Endothelial cell of umbilical vein (primary cell): ENCODE measurements at regions not wholly inside any gene's neighbourhood (a gene's known extent, or its start where the extent isn't known, plus 50 kb on each side); places are given as distances from the start of the nearest gene placed in this dataset.

Source experiments
- BruUV-seq: library from RNA; stranded (reverse); fragments of 400-500 nt; replicated peaks from 2 replicates; lab custom pipeline; 2021; lab: Mats Ljungman, UMichigan
- CTCF ChIA-PET: fragments of 300-600, 350-600 bp; sonication (Branson Sonifier 250); formaldehyde crosslinking; loops from one replicate; lab custom pipeline; 2021; ENCODE audit warnings: antibody characterized with exemption, inconsistent platforms; lab: Charles Lee
- POLR2A ChIA-PET: fragments of 300-600, 350-600 bp; sonication (Branson Sonifier 250); formaldehyde crosslinking; loops from one replicate; lab custom pipeline; 2021; ENCODE audit warnings: antibody characterized with exemption, inconsistent platforms; lab: Charles Lee
- DNase-seq: peaks from one replicate; pipeline ENCODE4 v3.0.0-alpha.2; 2011; ENCODE audit warnings: low read depth, low spot score
- FAIRE-seq: peaks from 2 replicates; lab custom pipeline; 2011; peaks lifted over from hg19 to GRCh38; lab: Jason Lieb, UNC
- H2AFZ ChIP-seq: 2 replicates; pipeline ENCODE4 v1.6.0; 2012; ENCODE audit warnings: low read depth, low read length, control low read depth, inconsistent platforms
- H3K27ac ChIP-seq: 2 replicates; pipeline ENCODE4 v1.5.1; 2011; ENCODE audit warnings: low read depth, mild to moderate bottlenecking, control low read depth, low read length, moderate library complexity; ENCODE audit not compliant: insufficient read depth
- H3K27me3 ChIP-seq, 2 experiments: 2 replicates each; pipeline versions ENCODE4 v1.6.0 to v1.6.1; 2011; ENCODE audit warnings: low read length in 2 of 2, mixed read lengths in 1 of 2; ENCODE audit not compliant: control insufficient read depth in 2 of 2, insufficient read depth in 2 of 2
- H3K36me3 ChIP-seq, 2 experiments: 2 replicates in 1 of 2; 3 replicates in 1 of 2; pipeline ENCODE4 v1.5.1; 2011; ENCODE audit warnings: low read length in 2 of 2, mild to moderate bottlenecking in 1 of 2, moderate library complexity in 1 of 2; ENCODE audit not compliant: control insufficient read depth in 2 of 2, insufficient read depth in 2 of 2; ENCODE audit errors: extremely low read depth in 1 of 2
- H3K4me1 ChIP-seq: 3 replicates; pipeline ENCODE4 v1.5.1; 2011; ENCODE audit warnings: mild to moderate bottlenecking, low read length; ENCODE audit not compliant: control insufficient read depth, insufficient read depth; ENCODE audit errors: extremely low read depth
- H3K4me2 ChIP-seq: 2 replicates; pipeline ENCODE4 v1.6.1; 2011; ENCODE audit warnings: low read length, control low read depth, mixed read lengths; ENCODE audit not compliant: insufficient read depth
- H3K4me3 ChIP-seq, 3 experiments: fragments of 200-600 bp in 1 of 3; sonication (generic), shearing (Covaris generic) in 1 of 3; replicated peaks in 1 of 3; 2 replicates each; pipeline ENCODE4 v1.5.1; 2011 to 2016; ENCODE audit warnings: control low read depth in 3 of 3, low read length in 3 of 3, mild to moderate bottlenecking in 2 of 3, inconsistent platforms in 1 of 3, low read depth in 1 of 3, moderate library complexity in 1 of 3; ENCODE audit not compliant: insufficient read depth in 1 of 3
- H3K79me2 ChIP-seq: 2 replicates; pipeline ENCODE4 v1.6.0; 2012; ENCODE audit warnings: low read length, inconsistent platforms; ENCODE audit not compliant: control insufficient read depth, insufficient read depth
- H3K9ac ChIP-seq: replicated peaks from 2 replicates; pipeline ENCODE3; 2011; ENCODE audit warnings: low read length, control low read depth; ENCODE audit not compliant: insufficient read depth; ENCODE audit errors: extremely low read depth
- H3K9me1 ChIP-seq: replicated peaks from 3 replicates; pipeline ENCODE4 v1.6.0; 2011; ENCODE audit warnings: mild to moderate bottlenecking, low read length; ENCODE audit not compliant: control insufficient read depth, insufficient read depth; ENCODE audit errors: extremely low read depth
- H3K9me3 ChIP-seq: replicated peaks from 2 replicates; pipeline ENCODE4 v1.5.1; 2012; ENCODE audit warnings: low read length, inconsistent platforms; ENCODE audit not compliant: control insufficient read depth, insufficient read depth
- H4K20me1 ChIP-seq: replicated peaks from 2 replicates; pipeline ENCODE3; 2011; ENCODE audit warnings: mild to moderate bottlenecking, low read length; ENCODE audit not compliant: control insufficient read depth, insufficient read depth; ENCODE audit errors: extremely low read depth
- EZH2 ChIP-seq: IDR thresholded peaks from 2 replicates; pipeline ENCODE4 v1.6.1; 2012; ENCODE audit warnings: borderline replicate concordance, low read depth, mild to moderate bottlenecking, moderate library complexity, low read length, inconsistent platforms; ENCODE audit not compliant: severe bottlenecking
- FOS ChIP-seq: IDR thresholded peaks from 2 replicates; pipeline ENCODE4 v1.6.1; 2011; ENCODE audit warnings: mild to moderate bottlenecking, low read length, moderate library complexity, borderline replicate concordance; ENCODE audit not compliant: insufficient read depth
- GATA2 ChIP-seq: IDR thresholded peaks from 2 replicates; pipeline ENCODE4 v1.7.0; 2011; ENCODE audit warnings: low read depth, mild to moderate bottlenecking, moderate library complexity, mixed read lengths, low read length; ENCODE audit not compliant: insufficient read length, insufficient read depth
- POLR2AphosphoS5 ChIP-seq: IDR thresholded peaks from 2 replicates; pipeline ENCODE4 v1.6.1; 2012; ENCODE audit warnings: low read depth, mild to moderate bottlenecking, control low read depth, low read length, moderate library complexity; ENCODE audit not compliant: insufficient read depth
- dilution Hi-C: fragments of 300-500 bp; cut with MboI; formaldehyde crosslinking; loops from one replicate; pipeline ENCODE4 v1.15.0; 2019; ENCODE audit warnings: low sequenced_read_pairs; ENCODE audit not compliant: extremely low pct_ligation_motif_present
- intact Hi-C: fragments of 100-400 bp; cut with micrococcal nuclease; formaldehyde crosslinking; loops from one replicate; pipeline ENCODE4 v1.10.0; 2022
- TF ChIP-seq, protein P1 (sequence below): IDR thresholded peaks from 2 replicates; pipeline ENCODE4 v1.6.1; 2011; ENCODE audit not compliant: insufficient read depth, insufficient read length

DNA sequence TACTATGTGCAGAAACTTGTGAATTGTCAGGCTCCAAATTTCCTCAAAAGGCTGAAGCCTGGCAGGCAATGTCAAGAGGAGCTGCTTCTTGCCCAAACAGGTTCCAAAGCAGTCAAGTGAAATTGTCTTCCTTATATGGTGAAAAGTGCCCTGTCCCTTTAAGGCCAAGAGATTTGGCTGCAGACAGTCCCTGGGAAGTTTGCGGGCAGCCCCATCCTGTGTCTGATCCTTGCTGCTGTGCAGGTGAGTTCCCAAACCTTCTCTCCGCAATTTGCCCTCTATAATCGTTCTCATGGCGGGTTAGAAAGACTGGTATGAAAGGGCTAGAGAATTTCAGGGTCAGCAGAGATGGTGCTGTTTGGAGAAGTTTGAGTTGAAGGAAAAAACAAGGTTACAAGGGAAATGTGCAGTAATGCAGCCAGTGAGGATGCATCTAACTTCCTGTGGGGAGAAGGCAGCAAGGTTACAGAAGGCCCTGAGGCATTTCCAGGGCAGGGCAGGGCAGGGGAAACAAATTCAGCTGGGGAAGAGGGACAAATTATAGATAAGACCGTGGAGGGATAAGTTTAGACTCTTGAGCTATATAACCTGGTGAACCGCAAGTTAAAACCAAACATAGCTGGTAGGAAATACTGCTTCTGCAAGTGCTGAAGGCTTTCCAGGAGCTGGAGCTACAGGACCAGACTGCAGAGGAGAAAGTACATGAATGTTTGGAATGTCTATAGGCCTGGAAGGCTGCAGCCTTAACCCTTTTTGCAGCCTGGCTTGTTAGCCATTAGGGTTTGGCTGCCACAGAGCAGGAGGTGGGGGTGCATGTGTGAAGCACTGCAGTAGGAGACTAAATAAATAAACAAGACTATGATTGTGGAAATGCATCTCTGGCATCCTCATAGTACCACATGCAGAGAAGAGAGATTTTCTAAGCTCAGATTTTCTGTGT, 256.2 kb upstream of the IL12A start:
- CTCF ChIA-PET = interaction anchor here (1.0 to 2.6 kb wide), 11 partner anchors 8 to 73 kb away, joined by 3 to 11 read pairs (median 3); no protein-coding TSS in a partner anchor
- no peaks in the 10 kb centered on the region for H3K79me2 ChIP-seq
- no TSS peak for BruUV-seq
- no peak overlapping the region for H3K9ac ChIP-seq
- no peaks in the 10 kb centered on the region for H3K36me3 ChIP-seq
- intact Hi-C loops = loop anchor here (1.0 kb wide), 3 partner anchors 31 to 116 kb away; no protein-coding TSS in a partner anchor
- peak; percentile 53 for DNase-seq
- peak; percentile 73 for FAIRE-seq
- H3K9me1 ChIP-seq = no peaks in the 10 kb centered on the region
- TF ChIP-seq, protein P1, sequence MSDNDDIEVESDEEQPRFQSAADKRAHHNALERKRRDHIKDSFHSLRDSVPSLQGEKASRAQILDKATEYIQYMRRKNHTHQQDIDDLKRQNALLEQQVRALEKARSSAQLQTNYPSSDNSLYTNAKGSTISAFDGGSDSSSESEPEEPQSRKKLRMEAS = no peak
- peak; percentile 78 for TF ChIP-seq GATA2
- peak; percentile 19 for TF ChIP-seq FOS
- no peak for TF ChIP-seq EZH2
- peak; percentile 60 for TF ChIP-seq POLR2AphosphoS5
- no peak overlapping the region for H3K27ac ChIP-seq
- dilution Hi-C loops = no loop called here
- H3K9me3 ChIP-seq = no peaks in the 10 kb centered on the region
- H4K20me1 ChIP-seq = no peaks in the 10 kb centered on the region
- peak overlapping the region; percentile 7 for H2AFZ ChIP-seq
- H3K4me2 ChIP-seq = peak overlapping the region; percentile 35
- no peaks in the 10 kb centered on the region for H3K27me3 ChIP-seq
- POLR2A ChIA-PET = interaction anchor here (0.7 to 1.0 kb wide), 2 partner anchors 20 to 29 kb away, joined by 3 read pairs; no protein-coding TSS in a partner anchor
- peaks cover 28% of the 10 kb centered on the region for H3K4me1 ChIP-seq
- no peak overlapping the region for H3K4me3 ChIP-seq
